Gastroesophageal sphincter (tissue), 3 donors: ENCODE measurements at regions not wholly inside any gene's neighbourhood (a gene's known extent, or its start where the extent isn't known, plus 50 kb on each side); places are given as distances from the start of the nearest gene placed in this dataset.

Experiments used
- CTCF ChIP-seq, 4 experiments: fragments of 200-600 bp in 2 of 4; fragments of 450-650 bp in 2 of 4; sonication (generic) in 1 of 4; IDR thresholded peaks; one replicate each; pipeline ENCODE4 v1.5.1; 2017 to 2019; ENCODE audit warnings: antibody characterized with exemption in 4 of 4, mild to moderate bottlenecking in 2 of 4, moderate library complexity in 2 of 4
- POLR2A ChIP-seq, 2 donors: fragments of 450-650 bp; IDR thresholded peaks; one replicate each; pipeline ENCODE4 v1.6.1; 2017; ENCODE audit warnings: antibody characterized with exemption in 2 of 2, mild to moderate bottlenecking in 2 of 2, moderate library complexity in 1 of 2
- POLR2AphosphoS5 ChIP-seq: sonication (generic); formaldehyde crosslinking; IDR thresholded peaks from one replicate; pipeline ENCODE4 v1.6.1; 2017; ENCODE audit warnings: antibody characterized with exemption

GRCh38 chr20:7437311-7437710 lies 502.9 kb downstream of the HAO1 start:
- TF ChIP-seq CTCF (IDR thresholded peaks at IDR 0.05) (no peak), POLR2A (IDR thresholded peaks at IDR 0.05) (no peak), POLR2AphosphoS5 (no peak)
